CD4-positive, alpha-beta T cell treated with Interleukin-15 for 4 hours (primary cell): ENCODE measurements at regions not wholly inside any gene's neighbourhood (a gene's known extent, or its start where the extent isn't known, plus 50 kb on each side); places are given as distances from the start of the nearest gene placed in this dataset.

Source experiments
- DNase-seq: peaks from one replicate; pipeline ENCODE4 v3.0.0-alpha.2; 2020; ENCODE audit warnings: low spot score

GRCh38 chr16:73882033-73882432 is 414.6 kb upstream of the PSMD7 start:
- no peak for DNase-seq

GRCh38 chr16:73879621-73880020 is 417.0 kb upstream of the PSMD7 start:
- no peak for DNase-seq

- no peak for DNase-seq
Measured at GRCh38 chr16:73878611-73879010, 418.0 kb upstream of the PSMD7 start.

- DNase-seq, result no peak
Measured at GRCh38 chr16:73877150-73877549, 419.5 kb upstream of the PSMD7 start.

- no peak for DNase-seq
Measured at GRCh38 chr16:73875996-73876690, 420.5 kb upstream of the PSMD7 start.

- DNase-seq, result no peak
Measured at GRCh38 chr16:73874324-73874723, 422.3 kb upstream of the PSMD7 start.

GRCh38 chr16:73873643-73874042 is 423.0 kb upstream of the PSMD7 start:
- DNase-seq, result no peak

GRCh38 chr16:73872856-73873255 is 423.8 kb upstream of the PSMD7 start:
- no peak for DNase-seq

- DNase-seq, result no peak
Measured at GRCh38 chr16:73871088-73871733, 425.4 kb upstream of the PSMD7 start.

- DNase-seq, result no peak
Measured at GRCh38 chr16:73869126-73869525, 427.5 kb upstream of the PSMD7 start.

GRCh38 chr16:73864868-73865267 is 431.7 kb upstream of the PSMD7 start:
- DNase-seq, result no peak

- DNase-seq, result no peak
Measured at GRCh38 chr16:73858326-73858725, 438.3 kb upstream of the PSMD7 start.

- no peak for DNase-seq
Measured at GRCh38 chr16:73853968-73854367, 442.6 kb upstream of the PSMD7 start.

GRCh38 chr16:73852561-73852960 is 444.1 kb upstream of the PSMD7 start:
- DNase-seq, result no peak

GRCh38 chr16:73848993-73849392 is 447.6 kb upstream of the PSMD7 start:
- DNase-seq, result no peak

GRCh38 chr16:73847090-73847489 is 449.5 kb upstream of the PSMD7 start:
- no peak for DNase-seq

GRCh38 chr16:73846356-73846755 is 450.3 kb upstream of the PSMD7 start:
- no peak for DNase-seq

- no peak for DNase-seq
Measured at GRCh38 chr16:73846007-73846330, 450.6 kb upstream of the PSMD7 start.

GRCh38 chr16:73845238-73846006 is 451.2 kb upstream of the PSMD7 start:
- no peak for DNase-seq

GRCh38 chr16:73840728-73841127 is 455.9 kb upstream of the PSMD7 start:
- no peak for DNase-seq

- no peak for DNase-seq
Measured at GRCh38 chr16:73831220-73831619, 465.4 kb upstream of the PSMD7 start.

GRCh38 chr16:73823205-73823849 is 473.3 kb upstream of the PSMD7 start:
- DNase-seq, result no peak
